SH-SY5Y (cell line): ENCODE measurements at regions not wholly inside any gene's neighbourhood (a gene's known extent, or its start where the extent isn't known, plus 50 kb on each side); places are given as distances from the start of the nearest gene placed in this dataset.

Source experiments
- GATA2 ChIP-seq: IDR thresholded peaks from 2 replicates; pipeline ENCODE4 v1.6.1; 2011; ENCODE audit warnings: mild to moderate bottlenecking, low read depth, low read length
- GATA3 ChIP-seq: IDR thresholded peaks from 2 replicates; pipeline ENCODE4 v1.6.1; 2011; ENCODE audit warnings: low read depth, mild to moderate bottlenecking, low read length, moderate library complexity

DNA sequence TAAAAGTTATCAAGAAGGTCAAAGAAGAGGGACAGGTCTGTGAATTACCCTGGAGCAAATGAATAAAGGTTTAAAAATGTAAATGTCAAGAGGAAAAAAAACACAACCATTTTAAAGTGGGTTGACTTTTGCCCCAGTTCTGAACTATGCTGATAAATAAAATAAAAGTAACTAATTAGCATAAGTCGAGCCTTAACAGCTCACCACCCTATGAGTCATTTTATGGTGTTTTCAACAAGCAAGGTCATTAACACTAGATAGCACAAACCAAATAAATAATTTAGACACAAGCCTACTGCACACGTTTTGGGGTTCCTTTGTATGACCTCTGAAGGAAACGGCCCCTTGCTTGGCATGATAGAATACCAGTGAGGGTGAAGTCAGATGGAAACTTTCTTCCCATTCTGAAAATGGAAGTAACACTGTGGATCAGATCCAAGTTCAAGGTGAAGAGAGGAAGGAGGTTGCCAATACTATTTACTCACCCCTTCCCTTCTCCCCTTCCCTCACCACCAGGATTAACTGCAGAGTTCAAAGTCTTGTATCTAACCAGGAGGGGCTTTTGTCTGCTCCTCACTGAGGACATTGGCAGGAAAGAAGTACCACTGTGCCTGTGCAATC is 380.0 kb upstream of the ACVR2A start:
- no peak for TF ChIP-seq GATA2
- TF ChIP-seq GATA3, result no peak
